ENCODE measurements at regions not wholly inside any gene's neighbourhood (a gene's known extent, or its start where the extent isn't known, plus 50 kb on each side); places are given as distances from the start of the nearest gene placed in this dataset.

DNA sequence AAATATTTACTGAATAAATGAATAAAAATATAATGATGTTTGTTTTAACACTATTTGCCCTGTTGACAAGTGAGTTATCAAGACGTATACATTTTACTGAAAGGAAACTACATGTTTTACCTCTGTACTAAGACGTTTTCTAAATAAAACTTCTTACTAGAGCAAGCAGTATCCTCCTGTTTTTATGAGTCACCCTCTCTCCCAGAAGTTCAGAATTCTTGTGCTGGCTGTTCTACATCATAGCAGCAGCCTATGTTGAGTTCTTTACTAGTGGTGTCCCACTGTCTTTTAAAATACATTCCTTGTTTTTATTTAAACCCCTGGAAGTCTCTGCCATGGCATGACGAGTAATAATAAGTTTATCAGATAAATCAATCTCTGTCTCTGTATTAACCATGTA is 297.4 kb downstream of the CALCRL start:
- Histone ChIP-seq H3K79me2 (ENCODE audit: control insufficient read depth, insufficient read depth, low read length) (no peaks in the 10 kb centered on the region), H3K9ac (ENCODE audit: insufficient read depth in 1 of 2, low read depth in 2 of 2, low read length in 2 of 2) (no peak overlapping the region), H3K4me3 (no peak overlapping the region), H2AFZ (ENCODE audit: low read depth, low read length) (no peak overlapping the region), H3K4me2 (ENCODE audit: insufficient read depth, low read length) (no peak overlapping the region), H3K9me1 (ENCODE audit: control insufficient read depth, insufficient read depth, low read length) (no peaks in the 10 kb centered on the region), H3K36me3 (ENCODE audit: control insufficient read depth, insufficient read depth, low read length) (no peaks in the 10 kb centered on the region), H3K27ac (ENCODE audit: extremely low read depth, low read depth, low read length) (no peak overlapping the region), H4K20me1 (replicated peaks; ENCODE audit: control insufficient read depth, insufficient read depth, low read length) (no peaks in the 10 kb centered on the region), H3K4me1 (replicated peaks in 1 of 2; ENCODE audit: control insufficient read depth in 2 of 2, insufficient read depth in 2 of 2, low read length in 2 of 2) (no peaks in the 10 kb centered on the region), H3K27me3 (ENCODE audit: control insufficient read depth in 2 of 2, insufficient read depth in 2 of 2, low read length in 2 of 2) (no peaks in the 10 kb centered on the region), H3K9me3 (replicated peaks; ENCODE audit: control insufficient read depth, insufficient read depth, low read depth, low read length) (no peaks in the 10 kb centered on the region)
- TF ChIP-seq ZNF592 (IDR thresholded peaks at IDR 0.05) (no peak), ERF (CRISPR knock-in tag; IDR thresholded peaks at IDR 0.05) (no peak), VEZF1 (CRISPR knock-in tag; IDR thresholded peaks at IDR 0.05) (no peak), PML (IDR thresholded peaks at IDR 0.05; ENCODE audit: low read length) (no peak), HLTF (IDR thresholded peaks at IDR 0.05) (no peak), POLR2AphosphoS2 (IDR thresholded peaks at IDR 0.05; ENCODE audit: low read length) (no peak), E2F8 (IDR thresholded peaks at IDR 0.05; ENCODE audit: low read depth, partially characterized antibody) (no peak), PCBP2 (IDR thresholded peaks at IDR 0.05; ENCODE audit: low read depth, low read length, poor library complexity, severe bottlenecking) (no peak), FOXP1 (CRISPR knock-in tag; IDR thresholded peaks at IDR 0.05) (no peak), MBD2 (IDR thresholded peaks at IDR 0.05; ENCODE audit: borderline replicate concordance, low read depth) (no peak), EZH2 (IDR thresholded peaks at IDR 0.05; ENCODE audit: borderline replicate concordance, low read depth, low read length) (no peak)
- FAIRE-seq, result no peak
- POLR2A ChIA-PET, result no interaction called here
- CTCF ChIA-PET (ENCODE audit: low intra/inter-chr PET ratio), result no interaction called here
- BruUV-seq (replicated peaks), result no TSS peak
- 11% methylated on average over 3 of the region's 3 CpGs for WGBS (ENCODE audit: insufficient coverage, low coverage, missing lambda C conversion rate)
- no peak for ATAC-seq
- DNase-seq (ENCODE audit: extremely low read depth in 1 of 4, low spot score in 3 of 4), result no peak
- in situ Hi-C loops (cut with MboI) (no loop called here), intact Hi-C loops (cut with micrococcal nuclease) (no loop called here)

Data from K562 (cell line).